Mesenchymal stem cell (in vitro differentiated cells and primary cell): ENCODE measurements at regions not wholly inside any gene's neighbourhood (a gene's known extent, or its start where the extent isn't known, plus 50 kb on each side); places are given as distances from the start of the nearest gene placed in this dataset. TPM values are rescaled to one million over a fixed set of nuclear protein-coding genes. Genes with fewer than 3 reads are reported as not detected.

Experiments
- small RNA-seq: library from polyadenylated mRNA; stranded (forward); fragments of <200 nt; extraction: miRNeasy Mini kit (QIAGEN cat#:217004); gene quantifications from one replicate; pipeline ENCODE3, GENCODE V24; 2013; ENCODE audit warnings: low read depth

Small RNA genes in the stretch of these regions (small RNA-seq; reads per million reads assigned to genes)
- not detected for gene AC098590.2
- not detected for gene RN7SL193P
